ENCODE measurements at regions not wholly inside any gene's neighbourhood (a gene's known extent, or its start where the extent isn't known, plus 50 kb on each side); places are given as distances from the start of the nearest gene placed in this dataset.

DNA sequence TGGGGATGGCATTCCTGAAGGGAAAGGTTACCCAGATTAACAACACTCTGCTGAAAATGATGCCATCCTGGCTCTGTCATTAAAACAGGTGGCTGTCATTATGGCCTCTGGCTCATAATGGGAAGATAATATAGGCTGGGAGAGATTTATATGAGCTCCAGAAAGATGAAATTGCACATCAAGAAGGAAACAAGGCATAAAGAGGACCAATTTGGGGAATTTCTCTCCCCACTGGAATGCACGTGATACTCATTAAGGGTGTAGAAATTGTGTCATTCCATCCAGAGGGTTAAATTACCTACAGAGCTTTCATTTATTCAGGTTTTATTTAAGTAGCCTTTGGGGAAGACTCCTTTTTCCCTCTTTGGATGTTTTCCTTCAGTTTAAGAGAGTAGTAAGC lies 71.6 kb upstream of the CELF2 start:
- Mint-ChIP-seq H3K4me3 (no peak overlapping the region), H3K27me3 (ENCODE audit: low read depth) (peaks cover 23% of the 10 kb centered on the region), H3K9me3 (peaks cover 0 to 3% of the 10 kb centered on the region in 2 donors), H3K27ac (no peak overlapping the region), H3K4me1 (ENCODE audit: low read depth) (no peaks in the 10 kb centered on the region), H3K36me3 (ENCODE audit: insufficient read depth in 2 of 2) (no peaks in the 10 kb centered on the region)
- no peak for DNase-seq
- no peak for ATAC-seq (replicated peaks in 1 of 2)

DNA sequence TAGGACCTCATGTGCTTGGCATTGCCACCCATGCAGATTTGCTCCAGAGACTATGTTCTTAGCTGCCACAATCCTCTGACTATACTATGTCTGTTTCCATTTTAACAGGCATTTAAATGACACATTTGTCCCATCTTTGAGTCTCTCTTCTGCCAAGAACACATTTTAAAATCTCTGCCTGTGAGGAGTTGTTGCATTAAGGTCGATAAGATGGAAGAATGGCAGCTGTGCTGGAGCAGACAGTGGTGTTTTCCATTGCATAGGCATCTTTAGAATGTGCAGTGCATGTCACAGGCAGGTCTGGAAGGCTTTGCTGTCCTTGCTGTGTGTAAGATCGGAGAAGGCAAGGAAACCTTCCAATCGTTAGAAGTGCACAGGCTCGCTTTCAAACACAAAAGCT lies 70.9 kb upstream of the CELF2 start:
- peaks cover 17% of the 10 kb centered on the region for H3K27me3 Mint-ChIP-seq (ENCODE audit: low read depth)
- H3K9me3 Mint-ChIP-seq: peaks cover 0 to 3% of the 10 kb centered on the region in 2 donors
- no peak overlapping the region for H3K27ac Mint-ChIP-seq
- ATAC-seq (replicated peaks in 1 of 2): no peak
- no peak for DNase-seq
- H3K36me3 Mint-ChIP-seq (ENCODE audit: insufficient read depth in 2 of 2): no peaks in the 10 kb centered on the region
- H3K4me1 Mint-ChIP-seq (ENCODE audit: low read depth): no peaks in the 10 kb centered on the region
- H3K4me3 Mint-ChIP-seq: no peak overlapping the region

DNA sequence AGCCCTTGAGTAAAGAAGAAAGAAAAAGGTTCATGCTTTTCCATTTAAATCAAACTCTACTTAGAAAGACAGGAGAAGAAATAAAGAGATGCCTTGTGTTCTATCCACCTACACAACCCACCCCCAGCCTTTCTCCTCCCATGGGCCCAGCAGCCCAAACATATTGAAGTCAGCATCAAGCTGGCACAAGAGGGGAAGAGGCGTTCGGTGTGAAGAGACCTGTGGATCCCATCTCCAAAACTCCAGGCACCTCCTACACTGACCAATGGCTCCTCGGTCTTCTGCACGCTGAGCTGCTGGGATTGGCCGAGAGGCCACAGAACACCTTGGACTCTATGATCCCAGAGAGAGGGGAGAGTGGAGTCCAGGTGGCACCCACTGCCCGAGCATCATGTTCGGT lies 66.0 kb upstream of the CELF2 start:
- Mint-ChIP-seq H3K27ac (no peak overlapping the region), H3K4me1 (ENCODE audit: low read depth) (no peaks in the 10 kb centered on the region), H3K4me3 (no peak overlapping the region), H3K36me3 (ENCODE audit: insufficient read depth in 2 of 2) (no peaks in the 10 kb centered on the region), H3K9me3 (no peaks in the 10 kb centered on the region), H3K27me3 (ENCODE audit: low read depth) (peaks cover 11% of the 10 kb centered on the region)
- ATAC-seq (replicated peaks in 1 of 2) (no peak), DNase-seq (no peak)

DNA sequence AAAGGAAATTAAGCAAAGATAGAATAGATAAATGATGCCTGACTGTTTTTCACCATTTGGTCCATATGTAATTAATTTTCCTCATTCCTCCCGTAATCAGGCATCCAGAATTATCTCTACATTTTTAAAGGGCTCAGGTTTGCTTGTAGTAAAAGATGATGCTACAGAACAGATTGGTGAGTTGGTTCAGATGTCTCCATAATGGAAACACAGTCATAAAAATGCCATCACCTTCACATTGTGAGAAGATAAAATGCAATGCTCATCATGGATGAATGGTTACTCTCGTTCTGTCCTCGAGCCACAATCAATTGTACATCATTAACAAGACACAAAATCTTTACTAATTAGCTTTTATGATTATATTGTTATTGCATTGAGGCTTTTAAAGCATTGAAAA lies 64.9 kb upstream of the CELF2 start:
- peaks cover 0 to under 1% of the 10 kb centered on the region in 2 donors for H3K36me3 Mint-ChIP-seq (ENCODE audit: insufficient read depth in 2 of 2)
- no peak for DNase-seq
- H3K27ac Mint-ChIP-seq: no peak overlapping the region
- H3K9me3 Mint-ChIP-seq: no peaks in the 10 kb centered on the region
- no peaks in the 10 kb centered on the region for H3K4me1 Mint-ChIP-seq (ENCODE audit: low read depth)
- peaks cover 9% of the 10 kb centered on the region for H3K27me3 Mint-ChIP-seq (ENCODE audit: low read depth)
- no peak overlapping the region for H3K4me3 Mint-ChIP-seq
- ATAC-seq (replicated peaks in 1 of 2): no peak

DNA sequence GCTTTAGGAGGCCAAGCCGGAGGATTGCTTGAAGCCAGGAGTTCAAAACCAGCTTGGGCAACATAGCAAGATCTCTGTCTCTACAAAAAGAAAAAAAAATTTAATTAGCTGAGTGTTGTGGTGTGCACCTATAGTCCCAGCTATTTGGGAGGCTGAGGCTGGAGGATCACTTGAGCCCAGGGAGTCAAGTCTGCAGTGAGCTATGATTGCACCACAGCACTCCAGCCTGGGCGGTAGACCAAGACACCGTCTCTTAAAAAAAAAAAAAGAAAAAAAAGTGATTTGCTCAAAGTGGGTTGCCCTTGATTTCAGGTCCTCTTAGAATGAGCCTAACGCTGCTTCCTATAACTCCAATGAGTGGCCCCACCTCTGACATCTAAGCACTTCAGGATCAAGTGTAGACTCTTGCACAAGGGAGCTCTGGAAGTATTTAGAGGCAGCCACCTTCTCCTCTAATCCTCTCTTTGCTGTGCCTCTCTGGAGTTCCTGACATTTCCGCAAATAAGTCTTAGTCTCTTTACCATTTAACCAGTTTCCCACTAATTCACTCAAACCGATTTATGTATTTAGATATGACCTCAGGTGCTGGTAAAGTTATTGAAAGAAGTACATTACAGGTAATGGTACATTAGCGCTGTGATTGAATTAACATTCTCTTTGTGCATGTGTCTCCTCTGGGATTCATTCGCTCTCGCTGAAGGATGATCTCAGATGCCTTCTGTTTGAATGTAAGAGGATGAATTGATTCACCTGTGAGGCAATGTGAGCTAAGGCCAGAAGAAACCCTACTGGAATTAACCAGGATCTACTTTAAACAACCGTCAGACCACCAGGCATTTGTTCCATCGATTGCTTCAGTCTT lies 60.8 kb upstream of the CELF2 start:
- Mint-ChIP-seq H3K4me1 (ENCODE audit: low read depth) (peaks cover 6% of the 10 kb centered on the region), H3K27ac (no peak overlapping the region), H3K27me3 (ENCODE audit: low read depth) (peaks cover 9% of the 10 kb centered on the region), H3K36me3 (ENCODE audit: insufficient read depth in 2 of 2) (peaks cover 0 to 2% of the 10 kb centered on the region in 2 donors), H3K9me3 (no peaks in the 10 kb centered on the region), H3K4me3 (no peak overlapping the region)
- DNase-seq: no peak
- ATAC-seq (replicated peaks in 1 of 2): no peak

DNA sequence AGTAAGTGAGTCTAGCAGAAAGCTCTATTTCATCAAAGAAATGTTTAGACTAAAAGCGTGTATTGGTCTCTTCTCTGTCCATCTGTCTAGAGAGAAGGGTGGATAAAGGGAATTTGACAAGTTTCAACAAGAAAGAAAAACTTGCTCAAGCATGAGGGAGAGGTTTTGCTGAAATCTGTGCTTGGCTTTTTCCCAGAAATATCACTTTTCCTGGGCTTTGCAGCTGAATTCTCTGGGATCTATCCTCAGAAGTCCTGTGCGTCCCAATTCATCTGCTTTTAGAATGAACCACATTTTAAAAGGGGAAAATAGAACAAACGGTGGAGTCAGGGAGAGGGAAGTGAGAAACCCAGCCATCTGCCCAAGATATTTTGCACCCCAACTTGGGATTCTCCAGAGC lies 59.6 kb upstream of the CELF2 start:
- Mint-ChIP-seq H3K4me3 (no peak overlapping the region), H3K9me3 (no peaks in the 10 kb centered on the region), H3K27ac (no peak overlapping the region), H3K4me1 (ENCODE audit: low read depth) (peaks cover 6% of the 10 kb centered on the region), H3K36me3 (ENCODE audit: insufficient read depth in 2 of 2) (peaks cover 0 to 2% of the 10 kb centered on the region in 2 donors), H3K27me3 (ENCODE audit: low read depth) (peaks cover 9% of the 10 kb centered on the region)
- ATAC-seq (replicated peaks in 1 of 2) (no peak), DNase-seq (no peak)

DNA sequence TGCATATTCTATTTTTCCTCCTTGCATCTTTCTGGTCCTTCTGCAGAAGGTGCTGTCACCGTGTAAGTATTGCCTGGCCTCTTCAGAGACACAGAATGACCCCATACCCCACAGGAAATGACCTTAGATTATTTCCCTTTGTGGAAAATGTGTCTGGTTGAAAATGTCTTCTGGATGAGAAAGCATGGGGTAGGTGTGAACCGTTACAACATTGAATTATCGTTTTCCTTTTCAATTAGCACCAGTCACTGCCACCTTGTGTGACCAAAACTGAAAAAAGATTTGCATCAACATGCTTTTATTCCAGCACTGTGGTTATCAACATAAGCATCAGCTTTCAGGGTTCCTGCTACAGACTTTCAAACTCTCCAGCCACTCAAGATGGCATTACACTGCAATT lies 58.0 kb upstream of the CELF2 start:
- Mint-ChIP-seq H3K36me3 (ENCODE audit: insufficient read depth in 2 of 2) (peaks cover 0 to 2% of the 10 kb centered on the region in 2 donors), H3K4me3 (no peak overlapping the region), H3K9me3 (no peaks in the 10 kb centered on the region), H3K4me1 (ENCODE audit: low read depth) (peaks cover 6% of the 10 kb centered on the region), H3K27ac (no peak overlapping the region), H3K27me3 (ENCODE audit: low read depth) (peaks cover 9% of the 10 kb centered on the region)
- DNase-seq (no peak), ATAC-seq (replicated peaks in 1 of 2) (peak in 1 of 2 donors; percentile 81)

DNA sequence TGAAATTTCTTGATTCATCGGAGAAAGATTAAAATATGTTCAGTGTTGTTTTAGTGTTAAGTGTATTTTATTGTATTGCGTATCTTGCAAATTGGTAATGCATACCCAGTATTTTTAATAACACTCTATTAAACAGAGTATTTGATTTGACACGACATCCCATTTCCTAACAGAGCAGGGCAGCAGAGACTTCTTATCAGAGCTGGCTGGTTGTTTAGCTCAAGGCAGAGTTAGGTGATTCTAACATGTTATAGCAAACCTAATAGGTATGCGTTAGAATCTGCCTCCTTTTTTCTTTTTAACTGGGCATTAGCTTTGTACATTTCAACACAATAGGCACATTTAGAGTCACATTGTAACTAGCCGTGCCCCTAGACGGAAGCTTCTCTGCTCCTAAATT lies 57.1 kb upstream of the CELF2 start:
- no peak overlapping the region for H3K4me3 Mint-ChIP-seq
- H3K27ac Mint-ChIP-seq: no peak overlapping the region
- H3K4me1 Mint-ChIP-seq (ENCODE audit: low read depth): peaks cover 6% of the 10 kb centered on the region
- H3K9me3 Mint-ChIP-seq: no peaks in the 10 kb centered on the region
- no peak for DNase-seq
- H3K27me3 Mint-ChIP-seq (ENCODE audit: low read depth): peaks cover 9% of the 10 kb centered on the region
- ATAC-seq (replicated peaks in 1 of 2): no peak
- peaks cover 0 to 2% of the 10 kb centered on the region in 2 donors for H3K36me3 Mint-ChIP-seq (ENCODE audit: insufficient read depth in 2 of 2)

DNA sequence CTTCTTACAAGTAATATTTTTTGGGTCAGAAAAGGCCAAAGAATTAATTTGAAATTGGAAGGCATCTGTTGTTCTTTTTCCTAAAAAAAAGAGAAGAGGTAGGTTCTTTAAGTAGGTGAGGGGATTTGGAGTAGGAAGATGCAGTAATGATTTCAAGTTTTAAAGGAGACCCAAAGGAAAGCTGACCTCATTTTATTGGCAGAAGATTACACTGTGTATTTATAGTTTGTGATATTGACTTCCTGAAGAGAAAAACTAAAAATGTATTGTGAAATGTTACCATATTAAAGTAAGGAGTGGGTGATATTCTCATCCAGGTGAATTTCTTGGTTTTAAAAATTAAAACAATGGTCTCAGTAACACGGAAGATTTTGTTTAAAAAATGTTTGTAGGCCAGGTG lies 56.6 kb upstream of the CELF2 start:
- DNase-seq (no peak), ATAC-seq (replicated peaks in 1 of 2) (no peak)
- Mint-ChIP-seq H3K27me3 (ENCODE audit: low read depth) (peaks cover 9% of the 10 kb centered on the region), H3K4me3 (no peak overlapping the region), H3K4me1 (ENCODE audit: low read depth) (peaks cover 6% of the 10 kb centered on the region), H3K9me3 (no peaks in the 10 kb centered on the region), H3K36me3 (ENCODE audit: insufficient read depth in 2 of 2) (peaks cover 0 to 2% of the 10 kb centered on the region in 2 donors), H3K27ac (no peak overlapping the region)

DNA sequence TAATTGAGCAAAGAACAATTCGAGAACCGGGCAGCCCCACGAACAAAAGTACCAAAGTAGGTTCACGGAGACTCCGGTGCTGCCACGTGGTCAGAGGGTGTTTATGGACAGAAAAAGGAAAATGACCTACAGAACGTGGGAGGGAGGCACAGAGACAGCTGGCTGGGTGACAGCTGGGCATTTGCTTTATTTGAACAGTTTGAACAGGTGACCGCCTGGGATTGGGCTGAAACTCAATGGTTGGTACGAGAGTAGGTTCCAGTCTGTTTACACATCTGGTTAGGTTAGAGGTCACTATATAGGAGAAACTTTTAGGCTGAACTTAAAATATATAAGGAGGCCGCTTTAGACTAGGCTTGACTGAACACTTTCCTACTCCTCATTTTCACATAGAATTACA lies 50.6 kb upstream of the CELF2 start:
- DNase-seq (no peak), ATAC-seq (replicated peaks in 1 of 2) (no peak)
- Mint-ChIP-seq H3K4me3 (no peak overlapping the region), H3K9me3 (no peaks in the 10 kb centered on the region), H3K27ac (no peak overlapping the region), H3K36me3 (ENCODE audit: insufficient read depth in 2 of 2) (no peaks in the 10 kb centered on the region), H3K4me1 (ENCODE audit: low read depth) (no peaks in the 10 kb centered on the region), H3K27me3 (ENCODE audit: low read depth) (peaks cover 19% of the 10 kb centered on the region)

DNA sequence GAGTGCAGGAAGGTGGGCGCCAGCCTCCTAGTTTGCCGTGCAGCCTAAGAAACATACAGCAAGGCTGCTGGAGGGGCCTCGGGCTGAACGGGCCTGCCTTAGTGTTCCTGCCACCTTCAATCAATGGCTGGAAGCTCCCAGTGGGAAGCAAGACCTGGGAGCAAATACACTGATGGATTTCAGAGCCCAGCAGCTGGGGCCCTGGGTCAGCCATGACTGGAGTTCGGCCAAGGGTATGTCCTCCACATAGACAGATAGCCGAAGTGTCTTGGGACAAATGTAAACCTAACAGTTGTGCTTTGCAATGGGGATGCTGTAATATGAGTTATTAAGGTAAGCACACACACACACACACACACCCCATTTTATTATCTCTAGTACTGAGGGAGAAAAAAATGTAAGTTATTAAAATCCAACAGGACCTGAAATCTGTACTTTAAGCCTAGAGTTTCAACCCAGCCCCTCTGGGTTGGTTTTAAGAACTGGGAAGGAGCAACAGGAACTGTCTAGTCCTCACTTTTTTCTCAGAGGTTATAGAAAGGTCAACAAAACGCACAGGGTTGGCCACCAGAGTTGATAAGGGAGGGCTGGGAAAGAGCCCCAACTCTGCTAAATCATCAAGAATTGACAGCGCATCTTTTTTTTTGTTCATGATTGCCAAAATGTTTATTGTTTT lies 50.0 kb upstream of the CELF2 start:
- Mint-ChIP-seq H3K36me3 (ENCODE audit: insufficient read depth in 2 of 2) (no peaks in the 10 kb centered on the region), H3K4me1 (ENCODE audit: low read depth) (no peaks in the 10 kb centered on the region), H3K4me3 (no peak overlapping the region), H3K27me3 (ENCODE audit: low read depth) (peaks cover 26% of the 10 kb centered on the region), H3K27ac (no peak overlapping the region), H3K9me3 (no peaks in the 10 kb centered on the region)
- ATAC-seq (replicated peaks in 1 of 2) (no peak), DNase-seq (no peak)

All from activated T-cell treated with anti-CD3 and anti-CD28 coated beads, Interleukin-2, amount 50 U/mL, for 72 hours (primary cell).